Caco-2 (cell line): ENCODE measurements at regions not wholly inside any gene's neighbourhood (a gene's known extent, or its start where the extent isn't known, plus 50 kb on each side); places are given as distances from the start of the nearest gene placed in this dataset.
"Not testable (repeated sequence)": the region's sequence is repeated elsewhere in the genome, so short reads cannot be mapped to it uniquely, and the experiment has no call there.

ENCODE experiments used
- BruUV-seq: library from RNA; stranded (reverse); fragments of 400-500 nt; replicated peaks from 2 replicates; lab custom pipeline; 2021; lab: Mats Ljungman, UMichigan
- CTCF ChIA-PET: fragments of 300-600 bp; sonication (Branson Sonifier 250); formaldehyde crosslinking; loops from one replicate; lab custom pipeline; 2022; ENCODE audit warnings: antibody characterized with exemption; lab: Charles Lee
- POLR2A ChIA-PET: fragments of 300-600 bp; sonication (Branson Sonifier 250); formaldehyde crosslinking; loops from one replicate; lab custom pipeline; 2022; ENCODE audit warnings: antibody characterized with exemption; lab: Charles Lee
- DNase-seq, 2 experiments: peaks; one replicate each; pipeline versions ENCODE4 v3.0.0 to v3.0.0-alpha.2; 2020 to 2022
- H3K27me3 ChIP-seq: replicated peaks from 2 replicates; pipeline ENCODE4 v1.6.0; 2011; ENCODE audit warnings: low read length; ENCODE audit not compliant: control insufficient read depth, insufficient read depth
- H3K36me3 ChIP-seq: 2 replicates; pipeline ENCODE4 v1.5.1; 2011; ENCODE audit warnings: low read length; ENCODE audit not compliant: control insufficient read depth, insufficient read depth
- H3K4me1 ChIP-seq: fragments of 250-450 bp; sonication (Bioruptor Pico); 2 replicates; pipeline ENCODE4 v1.5.1; 2020; ENCODE audit warnings: mild to moderate bottlenecking
- H3K4me3 ChIP-seq: 2 replicates; pipeline ENCODE4 v1.5.1; 2011; ENCODE audit warnings: low read depth, mild to moderate bottlenecking, control low read depth, low read length
- H3K9me3 ChIP-seq: fragments of 250-450 bp; sonication (Bioruptor Pico); 2 replicates; pipeline ENCODE4 v1.5.1; 2020; ENCODE audit warnings: mild to moderate bottlenecking, moderate library complexity
- H3K27ac Mint-ChIP-seq: one replicate; pipeline ENCODE4 v1.8.0; 2022; ENCODE audit warnings: mixed read lengths; ENCODE audit not compliant: unreplicated experiment
- H3K27me3 Mint-ChIP-seq: one replicate; pipeline ENCODE4 v1.8.0; 2022; ENCODE audit warnings: mixed read lengths; ENCODE audit not compliant: insufficient read depth, unreplicated experiment
- H3K36me3 Mint-ChIP-seq: one replicate; pipeline ENCODE4 v1.8.0; 2022; ENCODE audit warnings: mild to moderate bottlenecking, mixed read lengths; ENCODE audit not compliant: insufficient read depth, unreplicated experiment
- H3K4me1 Mint-ChIP-seq: one replicate; pipeline ENCODE4 v1.8.0; 2022; ENCODE audit warnings: low read depth, mixed read lengths; ENCODE audit not compliant: unreplicated experiment
- H3K4me3 Mint-ChIP-seq: one replicate; pipeline ENCODE4 v1.8.0; 2022; ENCODE audit warnings: mild to moderate bottlenecking, moderate library complexity, mixed read lengths; ENCODE audit not compliant: unreplicated experiment
- H3K9me3 Mint-ChIP-seq: one replicate; pipeline ENCODE4 v1.8.0; 2022; ENCODE audit warnings: mixed read lengths; ENCODE audit not compliant: unreplicated experiment
- CTCF ChIP-seq, 2 experiments: fragments of 200-600 bp in 1 of 2; IDR thresholded peaks; 1 replicate in 1 of 2; 2 replicates in 1 of 2; pipeline versions ENCODE4 v1.5.1 to v1.8.0; 2011 to 2022; ENCODE audit warnings: antibody characterized with exemption in 1 of 2, control low read depth in 1 of 2, inconsistent platforms in 1 of 2, low read depth in 1 of 2, low read length in 1 of 2, mild to moderate bottlenecking in 1 of 2, moderate library complexity in 1 of 2; ENCODE audit not compliant: insufficient read depth in 1 of 2, severe bottlenecking in 1 of 2, unreplicated experiment in 1 of 2
- intact Hi-C: fragments of 100-400 bp; cut with micrococcal nuclease; formaldehyde crosslinking; loops from one replicate; pipeline ENCODE4 v1.10.0; 2022; ENCODE audit not compliant: unreplicated experiment

DNA sequence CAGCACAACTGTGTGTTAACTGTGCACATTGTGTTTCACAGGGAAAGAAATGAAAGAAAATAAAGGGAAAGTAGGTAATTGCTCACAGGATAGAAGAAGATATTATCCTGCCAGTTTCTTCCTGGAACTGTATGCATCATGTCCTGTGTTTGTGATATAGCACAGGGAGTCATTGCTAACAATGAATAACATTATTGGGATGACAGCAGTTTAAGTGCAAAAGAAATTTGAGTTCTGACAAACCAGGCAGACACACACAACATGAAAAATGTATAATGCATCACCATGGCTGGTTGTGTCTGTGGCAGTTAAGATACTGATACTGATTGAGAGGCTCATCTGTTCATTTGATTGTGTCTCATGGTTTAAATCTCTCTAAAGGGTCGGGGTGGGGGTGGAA, 145.4 kb downstream of the SPATA31D1 start:
- Mint-ChIP-seq H3K27ac (no peak overlapping the region), H3K9me3 (no peaks in the 10 kb centered on the region), H3K36me3 (no peaks in the 10 kb centered on the region), H3K27me3 (no peaks in the 10 kb centered on the region), H3K4me3 (no peak overlapping the region), H3K4me1 (no peaks in the 10 kb centered on the region)
- Histone ChIP-seq H3K4me1 (no peaks in the 10 kb centered on the region), H3K4me3 (no peak overlapping the region), H3K27me3 (no peaks in the 10 kb centered on the region), H3K9me3 (no peaks in the 10 kb centered on the region), H3K36me3 (no peaks in the 10 kb centered on the region)
- no TSS peak for BruUV-seq
- ChIA-PET POLR2A (no interaction called here), CTCF (no interaction called here)
- DNase-seq, result no peak
- intact Hi-C loops, result no loop called here
- TF ChIP-seq CTCF (IDR thresholded peaks at IDR 0.05; ENCODE audit: insufficient read depth in 1 of 2, low read depth in 1 of 2, low read length in 1 of 2, severe bottlenecking in 1 of 2, unreplicated experiment in 1 of 2), result no peak

DNA sequence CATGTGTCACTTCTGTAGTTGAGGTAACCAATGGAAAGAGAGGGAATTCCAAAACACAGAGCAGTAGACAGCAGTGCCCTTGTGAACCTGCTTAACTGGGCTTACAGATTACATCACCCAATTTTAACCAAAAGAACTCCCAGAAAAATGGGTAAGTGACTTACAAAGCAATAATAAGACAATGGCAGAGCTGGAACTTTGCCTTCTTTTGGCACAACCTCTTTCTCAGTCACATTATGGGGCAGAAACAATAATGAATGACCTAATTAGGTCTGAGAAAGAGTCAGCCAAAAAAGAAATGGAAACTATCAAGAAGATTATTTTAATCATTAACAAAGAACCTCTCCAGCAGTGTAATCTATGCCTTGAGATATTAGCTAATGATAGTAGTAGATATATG, 146.5 kb downstream of the SPATA31D1 start:
- intact Hi-C loops, result no loop called here
- H3K9me3 ChIP-seq, result no peaks in the 10 kb centered on the region

GRCh38 chr9:82138081-82138480, 149.5 kb downstream of the SPATA31D1 start:
- POLR2A ChIA-PET, H3K27me3 Mint-ChIP-seq, intact Hi-C loops, H3K9me3 ChIP-seq, BruUV-seq, H3K36me3 Mint-ChIP-seq, H3K27ac Mint-ChIP-seq, H3K4me1 ChIP-seq, H3K4me3 Mint-ChIP-seq, CTCF ChIA-PET, H3K36me3 ChIP-seq, H3K9me3 Mint-ChIP-seq, DNase-seq, H3K27me3 ChIP-seq, H3K4me3 ChIP-seq, H3K4me1 Mint-ChIP-seq: not testable (repeated sequence)

More for the DNA sequence above, 146.5 kb downstream of the SPATA31D1 start:
- ChIA-PET CTCF (no interaction called here), POLR2A (no interaction called here)
- no peak for DNase-seq
- Histone ChIP-seq H3K27me3 (no peaks in the 10 kb centered on the region), H3K4me1 (no peaks in the 10 kb centered on the region), H3K4me3 (no peak overlapping the region), H3K36me3 (no peaks in the 10 kb centered on the region)
- H3K27ac Mint-ChIP-seq, result no peak overlapping the region
- H3K4me1 Mint-ChIP-seq, result no peaks in the 10 kb centered on the region
- no TSS peak for BruUV-seq
- H3K27me3 Mint-ChIP-seq, result no peaks in the 10 kb centered on the region
- no peak overlapping the region for H3K4me3 Mint-ChIP-seq
- H3K9me3 Mint-ChIP-seq, result no peaks in the 10 kb centered on the region
- H3K36me3 Mint-ChIP-seq, result no peaks in the 10 kb centered on the region
- no peak for TF ChIP-seq CTCF (IDR thresholded peaks at IDR 0.05; ENCODE audit: insufficient read depth in 1 of 2, low read depth in 1 of 2, low read length in 1 of 2, severe bottlenecking in 1 of 2, unreplicated experiment in 1 of 2)

- H3K27me3 Mint-ChIP-seq, result no peaks in the 10 kb centered on the region
- Histone ChIP-seq H3K9me3 (no peaks in the 10 kb centered on the region), H3K4me3 (no peak overlapping the region), H3K27me3 (no peaks in the 10 kb centered on the region), H3K36me3 (no peaks in the 10 kb centered on the region), H3K4me1 (no peaks in the 10 kb centered on the region)
- no peak for DNase-seq
- H3K4me1 Mint-ChIP-seq, result no peaks in the 10 kb centered on the region
- no peaks in the 10 kb centered on the region for H3K36me3 Mint-ChIP-seq
- CTCF ChIA-PET, result no interaction called here
- no peak overlapping the region for H3K4me3 Mint-ChIP-seq
- POLR2A ChIA-PET, result no interaction called here
- H3K27ac Mint-ChIP-seq, result no peak overlapping the region
- BruUV-seq, result no TSS peak
- intact Hi-C loops, result no loop called here
- H3K9me3 Mint-ChIP-seq, result no peaks in the 10 kb centered on the region
- no peak for TF ChIP-seq CTCF (IDR thresholded peaks at IDR 0.05; ENCODE audit: insufficient read depth in 1 of 2, low read depth in 1 of 2, low read length in 1 of 2, severe bottlenecking in 1 of 2, unreplicated experiment in 1 of 2)
Measured at GRCh38 chr9:82140471-82140870, 151.9 kb downstream of the SPATA31D1 start.
